Kidney epithelial cell (primary cell): ENCODE measurements at regions not wholly inside any gene's neighbourhood (a gene's known extent, or its start where the extent isn't known, plus 50 kb on each side); places are given as distances from the start of the nearest gene placed in this dataset.

ENCODE experiments used
- DNase-seq: peaks from one replicate; pipeline ENCODE4 v3.0.0-alpha.2; 2010; ENCODE audit warnings: low read depth
- H3K27me3 ChIP-seq: 2 replicates; pipeline ENCODE4 v1.6.0; 2011; ENCODE audit warnings: low read length; ENCODE audit not compliant: control insufficient read depth, insufficient read depth
- H3K36me3 ChIP-seq: 2 replicates; pipeline ENCODE4 v1.5.1; 2011; ENCODE audit warnings: low read length; ENCODE audit not compliant: control insufficient read depth, insufficient read depth
- H3K4me3 ChIP-seq: 2 replicates; pipeline ENCODE4 v1.5.1; 2011; ENCODE audit warnings: low read depth, mild to moderate bottlenecking, control low read depth, low read length
- CTCF ChIP-seq: IDR thresholded peaks from 2 replicates; pipeline ENCODE4 v1.5.1; 2011; ENCODE audit warnings: mild to moderate bottlenecking, moderate library complexity, low read length, control low read depth, inconsistent platforms; ENCODE audit not compliant: insufficient read depth, poor library complexity, severe bottlenecking

- Histone ChIP-seq H3K36me3 (no peaks in the 10 kb centered on the region), H3K4me3 (no peak overlapping the region), H3K27me3 (no peaks in the 10 kb centered on the region)
- TF ChIP-seq CTCF, result no peak
- DNase-seq, result no peak
Observed at GRCh38 chr14:49297102-49297501, 289.1 kb downstream of the RPS29 start.

- no peak for TF ChIP-seq CTCF
- no peak for DNase-seq
- Histone ChIP-seq H3K4me3 (no peak overlapping the region), H3K36me3 (no peaks in the 10 kb centered on the region), H3K27me3 (no peaks in the 10 kb centered on the region)
Observed at GRCh38 chr14:49294621-49295148, 291.5 kb downstream of the RPS29 start.

DNA sequence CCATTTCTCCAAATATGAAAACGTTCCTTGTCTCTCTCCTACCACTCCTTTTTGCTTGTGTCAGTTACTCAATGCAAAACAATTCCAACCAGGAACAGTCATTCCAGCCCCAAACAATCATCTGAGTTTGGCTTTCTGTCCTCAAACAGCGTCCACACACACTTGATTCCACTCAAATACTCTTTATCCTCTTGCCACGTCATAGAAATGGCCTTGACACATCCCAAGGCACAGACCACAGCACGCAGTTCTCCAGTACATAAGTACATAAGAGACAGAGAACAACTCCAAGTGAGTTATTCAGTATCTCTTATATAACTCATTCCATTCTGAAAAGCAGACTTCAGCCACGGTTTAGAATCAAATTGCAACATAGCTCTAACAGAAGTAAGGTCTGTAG lies 299.2 kb downstream of the RPS29 start:
- no peaks in the 10 kb centered on the region for H3K27me3 ChIP-seq
- no peak for DNase-seq
- no peaks in the 10 kb centered on the region for H3K36me3 ChIP-seq
- no peak overlapping the region for H3K4me3 ChIP-seq
- TF ChIP-seq CTCF, result no peak

DNA sequence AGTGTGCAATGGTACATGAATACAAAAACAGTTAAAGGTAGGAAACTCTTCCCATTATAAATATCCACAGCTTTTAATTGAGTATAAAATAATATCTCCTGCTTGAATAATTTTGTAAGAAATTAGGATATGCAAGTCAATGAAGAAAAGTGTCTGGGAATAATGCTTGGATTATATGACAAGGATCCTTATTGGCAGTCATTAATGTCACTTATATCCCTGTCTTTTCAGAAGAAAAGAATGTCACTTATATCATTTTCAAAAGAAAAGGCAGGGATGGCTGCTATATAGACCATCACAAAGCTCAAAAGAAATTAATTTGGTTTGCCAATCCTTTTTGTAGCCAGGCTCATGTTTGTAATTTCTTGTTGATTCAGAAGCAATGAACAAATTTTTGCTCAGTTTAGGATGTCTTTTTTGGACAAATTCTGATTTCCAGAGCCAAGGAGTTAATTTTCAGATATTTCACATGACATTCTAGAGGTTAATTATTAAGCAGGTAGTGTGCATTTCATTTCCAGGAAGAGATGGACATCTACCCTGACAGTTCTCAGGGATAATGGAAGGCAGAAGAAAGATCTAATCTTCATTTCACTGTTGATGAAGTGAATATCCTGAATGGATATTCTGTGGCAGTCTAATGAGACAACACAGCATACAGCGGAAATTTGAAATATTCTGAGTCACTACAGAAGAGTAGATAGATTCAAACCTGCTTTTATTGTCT lies 299.8 kb downstream of the RPS29 start:
- no peak for TF ChIP-seq CTCF
- no peak overlapping the region for H3K4me3 ChIP-seq
- no peaks in the 10 kb centered on the region for H3K27me3 ChIP-seq
- H3K36me3 ChIP-seq, result no peaks in the 10 kb centered on the region
- DNase-seq, result no peak

DNA sequence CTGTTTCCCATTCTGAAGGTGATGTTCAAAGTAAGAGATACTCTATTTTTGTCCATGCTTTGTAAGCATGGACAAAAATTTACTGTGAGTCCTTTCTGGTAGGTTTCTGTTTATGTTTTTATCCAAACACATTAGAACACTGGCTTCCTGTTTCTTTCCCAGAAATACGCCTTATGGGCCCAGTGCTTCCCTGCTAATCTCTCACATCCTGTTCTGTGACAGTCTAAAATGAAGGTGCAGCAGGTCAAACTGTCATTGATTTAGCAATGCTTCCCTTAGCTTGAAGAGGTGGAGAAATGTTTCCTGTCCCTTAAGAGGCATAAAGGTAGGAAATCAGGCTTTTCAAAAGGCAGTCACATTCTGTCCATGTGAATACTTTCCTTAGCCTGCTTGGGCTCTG lies 305.6 kb downstream of the RPS29 start:
- Histone ChIP-seq H3K27me3 (no peaks in the 10 kb centered on the region), H3K36me3 (no peaks in the 10 kb centered on the region), H3K4me3 (no peak overlapping the region)
- no peak for DNase-seq
- TF ChIP-seq CTCF, result no peak

- H3K27me3 ChIP-seq, result no peaks in the 10 kb centered on the region
- no peak for DNase-seq
- H3K36me3 ChIP-seq, result no peaks in the 10 kb centered on the region
- H3K4me3 ChIP-seq, result no peak overlapping the region
- TF ChIP-seq CTCF, result no peak
Observed at GRCh38 chr14:49250517-49250916, 335.7 kb downstream of the RPS29 start.
